Peyer's patch (tissue), 4 donors: ENCODE measurements at regions not wholly inside any gene's neighbourhood (a gene's known extent, or its start where the extent isn't known, plus 50 kb on each side); places are given as distances from the start of the nearest gene placed in this dataset.

Experiments used
- CTCF ChIP-seq, 6 experiments: fragments of 450-650 bp in 4 of 6; fragments of 200-600 bp in 2 of 6; sonication (generic) in 1 of 6; IDR thresholded peaks; one replicate each; pipeline ENCODE4 v1.5.1; 2017 to 2019; ENCODE audit warnings: antibody characterized with exemption in 6 of 6, mild to moderate bottlenecking in 3 of 6, moderate library complexity in 1 of 6
- POLR2A ChIP-seq, 2 donors: fragments of 450-650 bp; IDR thresholded peaks; one replicate each; pipeline ENCODE4 v1.5.1; 2017; ENCODE audit warnings: antibody characterized with exemption in 2 of 2, mild to moderate bottlenecking in 2 of 2, moderate library complexity in 2 of 2

GRCh38 chr10:121380211-121380610, 218.0 kb downstream of the FGFR2 start:
- TF ChIP-seq CTCF (IDR thresholded peaks at IDR 0.05), result no peak
- no peak for TF ChIP-seq POLR2A (IDR thresholded peaks at IDR 0.05)
